ENCODE measurements at regions not wholly inside any gene's neighbourhood (a gene's known extent, or its start where the extent isn't known, plus 50 kb on each side); places are given as distances from the start of the nearest gene placed in this dataset.

DNA sequence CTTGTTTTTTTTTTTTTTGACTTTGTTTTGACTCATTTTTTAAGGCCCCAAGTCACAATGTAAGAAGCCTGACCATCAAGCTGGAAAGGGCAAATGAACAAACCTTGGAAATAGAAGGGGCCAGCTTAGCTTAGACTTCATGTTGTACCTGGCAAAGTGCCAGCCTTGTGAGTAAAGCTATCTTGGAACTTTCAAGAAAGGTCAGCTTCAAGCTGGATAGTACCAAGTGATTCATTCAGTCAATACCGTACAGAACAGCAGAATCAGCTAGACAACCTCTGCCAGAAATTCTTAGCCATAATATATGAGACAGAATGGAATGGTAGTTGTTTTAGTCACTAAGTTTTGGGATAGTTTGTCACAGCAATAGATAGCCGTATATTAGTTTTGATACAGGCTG lies 1492.2 kb upstream of the TENM3 start:
- Mint-ChIP-seq H3K27ac (no peak overlapping the region), H3K4me1 (no peaks in the 10 kb centered on the region), H3K36me3 (ENCODE audit: low read depth) (peaks cover 5% of the 10 kb centered on the region), H3K4me3 (no peak overlapping the region), H3K9me3 (peaks cover 20% of the 10 kb centered on the region), H3K27me3 (ENCODE audit: low read depth) (no peaks in the 10 kb centered on the region)
- TF ChIP-seq, protein P1, sequence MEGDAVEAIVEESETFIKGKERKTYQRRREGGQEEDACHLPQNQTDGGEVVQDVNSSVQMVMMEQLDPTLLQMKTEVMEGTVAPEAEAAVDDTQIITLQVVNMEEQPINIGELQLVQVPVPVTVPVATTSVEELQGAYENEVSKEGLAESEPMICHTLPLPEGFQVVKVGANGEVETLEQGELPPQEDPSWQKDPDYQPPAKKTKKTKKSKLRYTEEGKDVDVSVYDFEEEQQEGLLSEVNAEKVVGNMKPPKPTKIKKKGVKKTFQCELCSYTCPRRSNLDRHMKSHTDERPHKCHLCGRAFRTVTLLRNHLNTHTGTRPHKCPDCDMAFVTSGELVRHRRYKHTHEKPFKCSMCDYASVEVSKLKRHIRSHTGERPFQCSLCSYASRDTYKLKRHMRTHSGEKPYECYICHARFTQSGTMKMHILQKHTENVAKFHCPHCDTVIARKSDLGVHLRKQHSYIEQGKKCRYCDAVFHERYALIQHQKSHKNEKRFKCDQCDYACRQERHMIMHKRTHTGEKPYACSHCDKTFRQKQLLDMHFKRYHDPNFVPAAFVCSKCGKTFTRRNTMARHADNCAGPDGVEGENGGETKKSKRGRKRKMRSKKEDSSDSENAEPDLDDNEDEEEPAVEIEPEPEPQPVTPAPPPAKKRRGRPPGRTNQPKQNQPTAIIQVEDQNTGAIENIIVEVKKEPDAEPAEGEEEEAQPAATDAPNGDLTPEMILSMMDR (IDR thresholded peaks at IDR 0.05; ENCODE audit: unreplicated experiment in 3 of 3), result no peak

DNA sequence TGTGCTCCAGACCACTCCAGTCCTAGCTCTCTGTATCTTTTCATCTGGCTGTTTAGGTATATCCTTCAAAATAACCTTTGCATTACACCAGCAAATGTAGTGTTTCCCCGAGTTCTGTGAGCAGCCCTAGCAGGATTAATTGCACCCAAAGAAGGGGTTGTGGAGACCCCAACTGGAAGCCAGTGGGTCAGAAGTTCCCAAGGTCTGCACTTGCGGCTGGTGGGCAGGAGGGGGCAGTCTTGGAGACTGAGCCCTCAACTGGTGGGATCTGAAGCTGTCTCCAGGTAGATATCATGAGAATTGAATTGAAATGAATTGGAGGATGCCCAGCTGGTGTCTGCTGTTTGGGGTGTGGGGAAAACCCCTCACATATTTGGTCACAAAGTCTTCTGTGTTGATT lies 1485.3 kb upstream of the TENM3 start:
- no peaks in the 10 kb centered on the region for H3K27me3 Mint-ChIP-seq (ENCODE audit: low read depth)
- H3K4me3 Mint-ChIP-seq, result no peak overlapping the region
- TF ChIP-seq, protein P1 (IDR thresholded peaks at IDR 0.05; ENCODE audit: unreplicated experiment in 3 of 3), result no peak
- H3K4me1 Mint-ChIP-seq, result no peaks in the 10 kb centered on the region
- H3K36me3 Mint-ChIP-seq (ENCODE audit: low read depth), result peaks cover 5% of the 10 kb centered on the region
- no peak overlapping the region for H3K27ac Mint-ChIP-seq
- H3K9me3 Mint-ChIP-seq, result peaks cover 8% of the 10 kb centered on the region

DNA sequence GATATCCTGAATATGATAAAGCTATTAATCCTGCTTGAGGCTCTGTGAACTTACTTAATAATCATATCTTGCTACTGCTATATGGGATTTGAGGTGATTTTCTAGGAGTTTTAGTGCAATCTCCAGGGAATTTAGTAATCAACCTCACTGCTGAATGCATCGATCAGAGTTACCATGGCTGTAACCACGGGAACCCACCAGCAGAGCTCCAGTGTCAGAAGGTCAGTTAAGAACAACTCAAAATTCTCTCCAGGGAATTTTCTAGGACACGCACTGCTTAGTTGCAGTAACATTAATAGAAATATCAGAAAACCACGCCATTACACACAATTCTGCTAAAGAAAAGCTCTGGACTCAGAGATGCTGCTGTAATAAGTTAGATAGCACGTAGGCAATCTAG lies 1477.2 kb upstream of the TENM3 start:
- no peaks in the 10 kb centered on the region for H3K27me3 Mint-ChIP-seq (ENCODE audit: low read depth)

DNA sequence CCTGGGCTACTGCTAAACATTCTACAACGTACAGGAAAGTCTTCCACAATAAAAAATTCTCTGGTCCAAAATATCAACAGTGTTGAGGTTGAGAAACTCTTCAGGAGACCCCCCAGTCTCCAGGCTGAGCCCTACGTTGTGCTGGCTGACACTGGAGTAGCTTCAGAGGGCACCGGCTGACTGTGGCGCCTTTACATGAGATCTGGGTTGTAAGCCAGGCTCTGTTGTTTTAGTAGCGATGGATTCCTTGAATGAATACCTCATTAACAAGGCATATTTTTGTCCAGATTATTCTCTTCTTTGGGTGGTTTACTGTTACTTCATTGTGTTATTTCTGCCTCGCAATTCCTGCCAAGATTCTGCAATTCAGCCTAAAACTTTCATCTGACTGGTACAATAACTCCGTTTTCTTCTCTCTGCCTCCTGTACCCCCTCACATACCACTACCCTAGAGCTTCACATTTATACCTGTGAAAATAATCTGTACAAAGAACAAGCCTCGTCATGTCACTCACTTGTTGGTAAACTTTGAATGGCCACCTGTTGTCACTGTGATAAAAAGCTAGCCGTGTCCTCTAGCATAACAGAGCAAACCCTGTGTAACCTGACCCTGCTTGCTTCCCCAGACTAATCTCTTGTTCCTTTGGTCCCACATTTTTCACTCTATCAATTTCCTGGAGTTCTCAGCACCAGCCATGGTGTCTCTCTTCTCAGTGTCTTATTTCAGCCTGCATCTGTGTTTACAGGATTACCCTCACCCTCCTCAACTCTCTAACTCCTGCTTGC lies 1476.1 kb upstream of the TENM3 start:
- TF ChIP-seq, protein P1 (IDR thresholded peaks at IDR 0.05; ENCODE audit: unreplicated experiment in 3 of 3), result no peak
- peak overlapping the region; percentile 26 to 74 (median 55) for H3K27ac Mint-ChIP-seq
- no peaks in the 10 kb centered on the region for H3K36me3 Mint-ChIP-seq (ENCODE audit: low read depth)
- H3K4me1 Mint-ChIP-seq, result peaks cover 34% of the 10 kb centered on the region
- H3K27me3 Mint-ChIP-seq (ENCODE audit: low read depth), result no peaks in the 10 kb centered on the region
- no peaks in the 10 kb centered on the region for H3K9me3 Mint-ChIP-seq
- H3K4me3 Mint-ChIP-seq, result peak overlapping the region in 2 of 3 experiments; percentile 45 to 75

More for the DNA sequence above, 1477.2 kb upstream of the TENM3 start:
- peaks cover 34% of the 10 kb centered on the region for H3K4me1 Mint-ChIP-seq
- no peak overlapping the region for H3K27ac Mint-ChIP-seq
- H3K4me3 Mint-ChIP-seq, result no peak overlapping the region
- no peaks in the 10 kb centered on the region for H3K9me3 Mint-ChIP-seq
- no peaks in the 10 kb centered on the region for H3K36me3 Mint-ChIP-seq (ENCODE audit: low read depth)
- TF ChIP-seq, protein P1 (IDR thresholded peaks at IDR 0.05; ENCODE audit: unreplicated experiment in 3 of 3), result no peak

DNA sequence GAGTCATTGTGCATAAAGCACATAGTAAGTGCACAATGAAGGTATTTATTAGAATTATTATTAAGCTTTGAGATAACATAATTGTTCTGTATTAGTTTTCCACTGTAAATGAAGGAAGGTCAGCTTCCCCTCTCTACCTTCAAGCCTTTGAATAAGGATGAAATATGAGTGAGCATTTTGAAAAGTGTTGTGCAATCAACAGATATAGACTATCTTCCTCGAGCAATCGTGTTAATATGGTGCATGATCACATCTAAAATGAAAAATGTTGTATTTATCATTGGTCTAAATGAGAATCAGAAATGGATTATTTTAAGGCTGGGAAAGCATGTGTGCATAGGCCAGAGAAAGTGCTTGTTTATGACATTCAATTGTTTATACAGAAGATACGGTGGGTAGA lies 1474.6 kb upstream of the TENM3 start:
- Mint-ChIP-seq H3K27ac (no peak overlapping the region), H3K9me3 (peaks cover 4% of the 10 kb centered on the region), H3K4me3 (peak overlapping the region in 1 of 3 experiments; percentile 70), H3K4me1 (peaks cover 34% of the 10 kb centered on the region), H3K36me3 (ENCODE audit: low read depth) (no peaks in the 10 kb centered on the region), H3K27me3 (ENCODE audit: low read depth) (no peaks in the 10 kb centered on the region)
- TF ChIP-seq, protein P1 (IDR thresholded peaks at IDR 0.05; ENCODE audit: unreplicated experiment in 3 of 3), result no peak

DNA sequence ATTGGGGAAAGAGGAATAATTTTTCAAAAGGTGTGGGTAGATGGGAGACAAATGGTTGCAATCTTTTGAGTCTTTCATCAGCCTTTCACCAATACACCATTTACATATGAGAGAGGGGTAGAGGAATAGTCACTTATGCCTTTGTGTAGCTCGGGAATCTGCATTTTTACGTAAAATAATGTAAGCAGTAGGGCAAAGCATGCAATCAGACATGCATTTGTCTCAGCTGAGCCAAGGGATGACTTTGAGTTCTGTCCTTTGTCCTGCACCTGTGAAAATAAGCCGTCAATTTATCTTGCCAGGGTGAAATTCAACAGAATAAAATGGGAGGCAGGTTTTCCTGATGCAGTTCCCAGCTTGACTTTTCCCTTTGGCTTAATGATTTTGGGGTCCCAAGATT lies 1473.4 kb upstream of the TENM3 start:
- peak overlapping the region in 1 of 3 experiments; percentile 38 for H3K4me3 Mint-ChIP-seq
- H3K36me3 Mint-ChIP-seq (ENCODE audit: low read depth), result no peaks in the 10 kb centered on the region
- TF ChIP-seq, protein P1 (IDR thresholded peaks at IDR 0.05; ENCODE audit: unreplicated experiment in 3 of 3), result no peak
- no peak overlapping the region for H3K27ac Mint-ChIP-seq
- H3K9me3 Mint-ChIP-seq, result peaks cover 10% of the 10 kb centered on the region
- no peaks in the 10 kb centered on the region for H3K27me3 Mint-ChIP-seq (ENCODE audit: low read depth)
- H3K4me1 Mint-ChIP-seq, result peaks cover 34% of the 10 kb centered on the region
